ENCODE measurements at regions not wholly inside any gene's neighbourhood (a gene's known extent, or its start where the extent isn't known, plus 50 kb on each side); places are given as distances from the start of the nearest gene placed in this dataset.

- no peak for DNase-seq (ENCODE audit: low read depth)
These were observed 692.0 kb upstream of the SLC10A2 start for GRCh38 chr13:103758222-103758621.

DNA sequence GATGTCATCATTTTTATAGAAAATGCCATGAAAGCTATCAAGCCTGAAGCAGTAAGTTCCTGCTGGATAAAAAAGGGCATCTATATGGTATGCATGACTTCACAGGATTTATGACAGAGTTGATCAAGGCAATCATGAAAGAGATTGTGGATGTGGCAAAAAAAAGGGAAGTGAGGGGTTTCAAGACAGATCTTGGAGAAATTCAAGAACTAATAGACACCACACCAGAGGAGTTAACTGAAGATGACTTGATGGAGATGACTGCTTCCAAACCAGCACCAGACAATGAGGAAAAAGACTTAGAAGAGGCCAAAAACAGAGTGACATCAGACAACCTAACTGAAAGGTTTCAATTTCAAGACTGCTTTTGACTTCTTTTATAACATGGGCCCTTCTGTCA, 691.1 kb upstream of the SLC10A2 start:
- DNase-seq (ENCODE audit: low read depth), result no peak

DNA sequence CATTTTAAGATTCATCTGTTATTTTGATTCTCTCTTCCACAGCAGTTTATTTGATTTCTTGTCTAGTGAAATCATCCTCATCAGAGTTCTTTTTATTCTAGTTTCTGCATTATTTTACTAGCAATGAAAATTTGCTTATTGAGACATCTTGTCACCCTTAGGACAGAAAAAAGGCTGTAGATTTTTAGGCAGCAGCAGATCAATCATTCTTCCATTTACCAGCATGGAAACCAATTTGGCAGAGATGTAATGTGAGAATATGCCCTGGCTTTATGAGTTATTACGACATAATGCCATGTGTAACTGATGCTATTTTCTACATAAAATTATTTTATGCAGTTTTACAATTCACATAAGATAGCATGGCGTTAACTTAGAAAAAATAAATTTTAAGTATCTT, 688.6 kb upstream of the SLC10A2 start:
- no peak for DNase-seq (ENCODE audit: low read depth)

GRCh38 chr13:103734837-103735236, 668.6 kb upstream of the SLC10A2 start:
- DNase-seq (ENCODE audit: low read depth), result no peak

- no peak for DNase-seq (ENCODE audit: low read depth)
These were observed 665.7 kb upstream of the SLC10A2 start for GRCh38 chr13:103731959-103732358.

DNA sequence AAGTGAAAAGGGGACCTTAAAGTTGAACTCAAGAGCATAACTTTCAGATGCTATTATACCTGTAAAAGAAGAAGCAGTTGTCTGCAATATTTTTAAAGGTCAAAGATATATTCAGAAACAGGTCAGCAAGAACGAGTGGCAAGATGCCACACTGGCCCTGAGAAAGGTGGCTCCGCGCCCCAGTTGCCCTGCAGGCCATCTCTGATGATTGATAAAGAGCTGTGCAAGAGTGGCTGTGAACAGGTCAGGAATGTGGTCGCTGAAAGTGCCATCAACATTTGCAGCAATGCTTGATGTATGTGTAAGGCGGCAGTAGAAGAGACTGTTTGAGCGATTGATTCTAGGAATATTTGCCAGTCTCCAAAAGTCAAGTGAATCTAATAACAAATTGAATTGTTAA, 664.2 kb upstream of the SLC10A2 start:
- DNase-seq (ENCODE audit: low read depth), result no peak

- no peak for DNase-seq (ENCODE audit: low read depth)
These were observed 660.6 kb upstream of the SLC10A2 start for GRCh38 chr13:103726808-103727207.

DNA sequence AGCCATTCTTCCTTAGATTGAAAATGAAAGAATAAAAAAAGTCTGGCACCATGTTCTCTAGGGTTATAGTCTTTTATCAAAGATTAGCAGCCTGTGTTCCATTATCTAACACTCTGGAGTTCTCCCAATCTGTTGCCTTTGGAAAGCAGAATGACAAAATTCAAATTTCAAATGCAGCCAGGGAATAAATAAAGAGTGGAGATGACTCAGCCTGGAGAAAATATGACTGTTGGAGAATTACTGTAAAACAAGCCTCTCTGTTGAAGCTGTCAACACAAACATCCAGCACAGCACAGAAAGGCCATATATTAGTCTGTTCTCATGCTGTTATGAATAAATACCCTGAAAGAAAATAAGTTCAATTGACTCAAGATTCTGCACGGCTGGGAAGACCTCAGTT, 650.5 kb upstream of the SLC10A2 start:
- DNase-seq (ENCODE audit: low read depth), result no peak

DNA sequence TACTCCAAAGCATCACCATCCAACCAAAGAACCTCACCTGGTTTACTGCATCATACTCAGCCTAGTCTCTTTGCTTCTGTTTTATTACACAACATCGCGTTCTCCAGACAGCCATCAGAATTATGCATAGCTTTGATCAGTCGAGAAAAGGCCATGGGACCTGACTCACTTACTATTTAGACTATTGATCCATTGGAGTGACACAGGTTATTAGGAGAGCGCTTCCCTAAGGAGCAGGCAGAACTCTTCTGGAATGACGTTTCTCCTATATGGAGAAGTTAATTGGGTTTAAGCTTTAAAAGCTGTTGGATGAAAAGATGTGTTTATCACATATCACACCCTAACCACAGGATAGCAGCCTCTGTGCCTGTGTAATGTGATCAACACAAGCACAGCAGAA, 649.1 kb upstream of the SLC10A2 start:
- DNase-seq (ENCODE audit: low read depth), result no peak

DNA sequence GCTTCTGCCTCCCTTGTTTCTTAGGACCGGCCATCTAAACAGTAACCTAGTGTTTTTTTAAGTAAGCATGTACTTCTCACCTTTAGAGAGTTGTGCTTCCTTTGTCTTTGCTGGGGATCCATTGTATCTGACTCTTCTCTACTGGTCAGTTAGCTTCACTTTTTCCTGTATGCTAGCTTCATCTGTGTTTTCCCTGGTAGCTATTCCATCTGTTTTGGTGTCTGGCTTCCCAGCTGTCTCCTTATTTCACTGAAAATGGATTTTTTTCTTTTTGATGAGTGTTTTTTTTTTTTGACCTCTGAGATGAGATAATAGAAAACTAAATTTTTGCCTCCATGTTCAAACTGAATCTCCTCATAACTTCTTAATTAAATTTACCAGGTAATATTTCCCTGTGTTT, 637.0 kb upstream of the SLC10A2 start:
- no peak for DNase-seq (ENCODE audit: low read depth)

DNA sequence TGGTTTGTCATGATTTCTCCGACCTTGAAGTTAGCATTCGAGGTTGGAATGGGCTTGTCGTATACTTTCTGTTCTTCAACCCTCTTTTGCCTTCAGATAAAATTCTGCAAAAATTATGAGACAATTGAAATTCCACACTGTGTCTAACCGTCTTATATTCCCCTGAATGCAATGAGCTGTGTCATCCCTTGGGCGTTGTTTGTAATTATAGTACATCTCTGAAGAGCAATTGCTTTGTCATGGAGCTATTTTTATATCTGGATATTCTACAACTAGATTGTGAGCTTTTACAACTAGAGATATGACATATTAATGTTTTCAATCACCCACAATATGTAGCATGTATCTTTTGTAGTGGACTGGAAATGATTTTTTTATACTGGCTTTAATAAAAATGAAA, 631.8 kb upstream of the SLC10A2 start:
- no peak for DNase-seq (ENCODE audit: low read depth)

- DNase-seq (ENCODE audit: low read depth), result no peak
These were observed 629.1 kb upstream of the SLC10A2 start for GRCh38 chr13:103695320-103695719.

DNA sequence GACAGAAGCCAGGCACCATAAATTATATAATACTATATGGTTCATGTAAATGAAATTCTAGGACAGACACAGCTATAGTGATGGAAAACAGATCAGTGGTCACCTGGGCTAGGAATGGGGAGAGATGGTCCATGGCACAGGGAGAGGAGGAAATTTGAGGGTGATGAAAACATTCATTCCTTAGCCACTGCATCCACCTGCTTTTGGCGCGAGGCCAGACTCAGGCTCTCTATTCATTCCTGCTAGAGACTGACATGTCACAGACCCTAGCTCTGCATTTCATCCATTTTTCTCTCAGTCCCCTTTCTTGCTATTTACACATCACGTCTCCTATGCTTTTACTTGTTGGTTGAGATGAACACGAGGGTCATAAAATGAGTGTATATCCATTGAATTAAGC, 628.3 kb upstream of the SLC10A2 start:
- DNase-seq (ENCODE audit: low read depth), result no peak

DNA sequence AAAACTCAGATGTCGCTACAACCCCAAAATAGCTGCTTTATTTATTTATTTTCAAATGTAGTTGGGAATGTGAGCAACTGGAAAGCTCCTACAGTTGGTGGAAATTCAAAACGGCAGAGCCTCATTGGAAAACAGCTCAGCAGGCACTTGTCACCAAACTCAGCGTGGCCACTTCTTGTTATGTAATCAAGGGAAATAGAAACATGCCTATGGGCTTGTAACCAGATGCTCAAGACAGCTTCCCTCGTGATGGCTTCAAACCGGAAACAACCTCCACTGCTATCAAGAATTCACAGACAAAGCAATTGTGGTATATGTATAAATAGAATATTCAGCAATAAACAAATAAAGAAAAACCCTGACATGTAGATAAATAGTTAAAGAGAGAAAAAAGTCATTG, 627.8 kb upstream of the SLC10A2 start:
- no peak for DNase-seq (ENCODE audit: low read depth)

GRCh38 chr13:103692442-103692841, 626.2 kb upstream of the SLC10A2 start:
- no peak for DNase-seq (ENCODE audit: low read depth)

DNA sequence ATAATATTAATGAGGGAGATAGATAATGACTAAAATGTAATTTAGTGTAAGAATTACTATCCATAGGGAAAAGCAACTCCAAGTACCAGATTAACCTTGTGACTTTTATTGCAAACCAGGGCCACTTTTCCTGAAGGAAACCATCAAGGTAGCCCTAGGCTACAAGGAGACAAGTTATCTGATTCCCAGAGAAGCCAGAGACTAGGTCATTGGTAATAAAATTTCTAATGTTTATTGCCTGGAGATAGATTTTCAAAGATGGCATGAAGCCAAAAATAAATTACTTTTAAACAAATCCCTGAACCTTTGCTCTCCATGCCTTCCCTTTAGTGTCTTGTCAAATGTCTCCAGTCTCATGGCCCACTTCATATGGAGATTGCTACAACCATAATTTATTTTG, 610.1 kb upstream of the SLC10A2 start:
- no peak for DNase-seq (ENCODE audit: low read depth)

- DNase-seq (ENCODE audit: low read depth), result no peak
These were observed 605.3 kb upstream of the SLC10A2 start for GRCh38 chr13:103671547-103671946.

- no peak for DNase-seq (ENCODE audit: low read depth)
These were observed 597.8 kb upstream of the SLC10A2 start for GRCh38 chr13:103663996-103664395.

GRCh38 chr13:103656311-103656710, 590.1 kb upstream of the SLC10A2 start:
- DNase-seq (ENCODE audit: low read depth), result no peak

- no peak for DNase-seq (ENCODE audit: low read depth)
These were observed 574.4 kb upstream of the SLC10A2 start for GRCh38 chr13:103640606-103641005.

DNA sequence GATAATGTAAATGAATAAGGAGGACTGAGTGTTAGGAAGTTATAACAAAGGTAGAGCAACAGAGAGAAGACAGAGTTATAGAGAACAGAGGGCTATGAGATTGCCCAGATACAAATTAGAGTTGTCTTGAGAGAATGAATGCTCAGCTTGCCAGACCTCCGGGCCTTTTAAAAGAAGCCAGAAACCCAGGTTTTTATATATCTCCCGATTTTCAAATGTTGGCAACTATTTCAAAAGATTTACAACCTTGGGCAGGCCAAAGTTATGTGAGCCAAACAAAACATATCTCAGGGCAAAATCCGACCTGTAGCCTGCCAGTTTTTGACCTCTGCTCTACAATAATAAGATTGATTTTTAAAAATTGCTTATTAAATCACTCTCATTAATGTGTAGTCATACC, 573.1 kb upstream of the SLC10A2 start:
- no peak for DNase-seq (ENCODE audit: low read depth)

GRCh38 chr13:103638706-103639105, 572.5 kb upstream of the SLC10A2 start:
- DNase-seq (ENCODE audit: low read depth), result no peak

DNA sequence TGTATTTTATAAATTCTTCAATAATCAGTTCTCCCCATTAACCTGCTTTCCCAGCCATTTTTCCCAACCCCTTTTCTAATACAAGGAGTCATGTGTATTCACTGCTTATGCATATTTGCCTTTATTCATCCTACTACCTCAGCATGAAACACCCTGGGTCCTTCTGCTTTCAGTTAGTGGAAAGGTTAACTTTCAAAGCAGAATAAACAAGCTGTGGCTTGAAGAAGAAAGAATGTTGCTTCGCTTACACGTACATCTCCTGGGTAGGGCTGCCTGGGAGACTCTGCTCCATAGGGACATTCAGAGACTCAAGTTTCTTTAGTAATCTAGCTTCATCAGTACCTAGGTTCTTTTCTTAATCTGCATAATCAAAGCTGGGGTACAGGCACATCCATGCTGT, 567.8 kb upstream of the SLC10A2 start:
- no peak for DNase-seq (ENCODE audit: low read depth)

DNA sequence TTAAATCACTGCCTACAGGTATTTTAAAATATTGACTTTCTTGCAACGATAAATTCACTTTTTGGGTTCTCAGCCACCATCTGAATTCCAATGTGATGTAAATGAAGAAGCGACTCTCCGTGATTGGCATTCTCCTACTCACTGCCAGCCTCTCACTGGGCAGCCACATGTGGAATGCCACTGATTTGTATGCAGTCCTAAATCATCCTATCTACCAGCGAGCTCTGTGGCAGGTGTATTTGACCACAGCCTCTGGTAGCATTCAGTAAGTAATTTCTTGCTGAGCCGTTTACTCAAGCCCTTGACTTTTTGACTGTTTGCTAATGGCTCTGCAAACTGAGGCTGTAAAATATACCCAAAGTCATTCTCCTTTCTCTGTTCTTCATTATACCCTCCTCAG, 559.0 kb upstream of the SLC10A2 start:
- no peak for DNase-seq (ENCODE audit: low read depth)

GRCh38 chr13:103618151-103618550, 551.9 kb upstream of the SLC10A2 start:
- no peak for DNase-seq (ENCODE audit: low read depth)

Measured in stimulated activated CD8-positive, alpha-beta memory T cell treated with anti-CD3 and anti-CD28 coated beads, Interleukin-4, amount 100 ng/mL, for 24 hours (primary cell).